Colonic mucosa (tissue), 4 donors: ENCODE measurements at regions not wholly inside any gene's neighbourhood (a gene's known extent, or its start where the extent isn't known, plus 50 kb on each side); places are given as distances from the start of the nearest gene placed in this dataset.

ENCODE experiments used
- DNase-seq: peaks from one replicate; pipeline ENCODE4 v3.0.0-alpha.2; 2020
- H3K27ac ChIP-seq: fragments of 200-600 bp; one replicate; pipeline ENCODE4 v1.8.0; 2021
- H3K27me3 ChIP-seq: fragments of 200-600 bp; one replicate; pipeline ENCODE4 v1.8.0; 2021
- H3K36me3 ChIP-seq: fragments of 200-600 bp; one replicate; pipeline ENCODE4 v1.8.0; 2021
- H3K4me1 ChIP-seq: fragments of 200-600 bp; one replicate; pipeline ENCODE4 v1.8.0; 2021; ENCODE audit warnings: mild to moderate bottlenecking
- H3K4me3 ChIP-seq: fragments of 200-600 bp; one replicate; pipeline ENCODE4 v1.8.0; 2021
- H3K9ac ChIP-seq, 2 donors: one replicate each; pipeline ENCODE4 v1.7.0; 2013; ENCODE audit warnings: control low read depth in 2 of 2, low read depth in 2 of 2, low read length in 2 of 2
- H3K9me3 ChIP-seq: fragments of 200-600 bp; one replicate; pipeline ENCODE4 v1.8.0; 2021
- CTCF ChIP-seq: fragments of 200-600 bp; IDR thresholded peaks from one replicate; pipeline ENCODE4 v1.8.0; 2022; ENCODE audit warnings: antibody characterized with exemption, mild to moderate bottlenecking
- intact Hi-C: fragments of 100-400 bp; cut with DNase I; formaldehyde crosslinking; loops from one replicate; pipeline ENCODE4 v1.14.1; 2022
- donor health status: healthy.
- donor health status: DM: no; HTN: no; CAD: no.
- donor health status: DM: no; HTN: no; CAD: no.

GRCh38 chr22:47442821-47443220, 680.4 kb downstream of the TBC1D22A start:
- no peak for TF ChIP-seq CTCF
- Histone ChIP-seq H3K36me3 (no peaks in the 10 kb centered on the region), H3K27me3 (no peaks in the 10 kb centered on the region), H3K9me3 (no peaks in the 10 kb centered on the region), H3K9ac (no peak overlapping the region), H3K4me1 (no peaks in the 10 kb centered on the region), H3K4me3 (no peak overlapping the region), H3K27ac (no peak overlapping the region)
- peak; percentile 3 for DNase-seq
- intact Hi-C loops = no loop called here

GRCh38 chr22:47439643-47440265, 677.3 kb downstream of the TBC1D22A start:
- no peaks in the 10 kb centered on the region for H3K27me3 ChIP-seq
- no peak overlapping the region for H3K9ac ChIP-seq
- DNase-seq = peak; percentile 5
- H3K36me3 ChIP-seq = no peaks in the 10 kb centered on the region
- H3K27ac ChIP-seq = no peak overlapping the region
- H3K4me3 ChIP-seq = no peak overlapping the region
- intact Hi-C loops = no loop called here
- TF ChIP-seq CTCF = no peak
- no peaks in the 10 kb centered on the region for H3K9me3 ChIP-seq
- no peaks in the 10 kb centered on the region for H3K4me1 ChIP-seq

- no peaks in the 10 kb centered on the region for H3K9me3 ChIP-seq
- H3K27me3 ChIP-seq = no peaks in the 10 kb centered on the region
- no peaks in the 10 kb centered on the region for H3K4me1 ChIP-seq
- H3K9ac ChIP-seq = no peak overlapping the region
- no peaks in the 10 kb centered on the region for H3K36me3 ChIP-seq
- DNase-seq = no peak
- H3K27ac ChIP-seq = no peak overlapping the region
- TF ChIP-seq CTCF = no peak
- no peak overlapping the region for H3K4me3 ChIP-seq
- intact Hi-C loops = no loop called here
Observed at GRCh38 chr22:47437636-47438035, 675.2 kb downstream of the TBC1D22A start.

GRCh38 chr22:47437110-47437509, 674.7 kb downstream of the TBC1D22A start:
- no peak overlapping the region for H3K4me3 ChIP-seq
- intact Hi-C loops = no loop called here
- no peaks in the 10 kb centered on the region for H3K27me3 ChIP-seq
- no peak overlapping the region for H3K9ac ChIP-seq
- H3K36me3 ChIP-seq = no peaks in the 10 kb centered on the region
- H3K4me1 ChIP-seq = no peaks in the 10 kb centered on the region
- no peak for DNase-seq
- no peak overlapping the region for H3K27ac ChIP-seq
- no peak for TF ChIP-seq CTCF
- H3K9me3 ChIP-seq = no peaks in the 10 kb centered on the region

GRCh38 chr22:47435826-47436225, 673.4 kb downstream of the TBC1D22A start:
- no peak overlapping the region for H3K9ac ChIP-seq
- TF ChIP-seq CTCF = no peak
- H3K27me3 ChIP-seq = no peaks in the 10 kb centered on the region
- H3K4me1 ChIP-seq = no peaks in the 10 kb centered on the region
- H3K36me3 ChIP-seq = no peaks in the 10 kb centered on the region
- no peaks in the 10 kb centered on the region for H3K9me3 ChIP-seq
- H3K4me3 ChIP-seq = no peak overlapping the region
- DNase-seq = no peak
- intact Hi-C loops = no loop called here
- no peak overlapping the region for H3K27ac ChIP-seq

- intact Hi-C loops = no loop called here
- H3K36me3 ChIP-seq = no peaks in the 10 kb centered on the region
- no peak overlapping the region for H3K27ac ChIP-seq
- H3K4me3 ChIP-seq = no peak overlapping the region
- no peaks in the 10 kb centered on the region for H3K9me3 ChIP-seq
- H3K4me1 ChIP-seq = no peaks in the 10 kb centered on the region
- no peak for DNase-seq
- H3K27me3 ChIP-seq = no peaks in the 10 kb centered on the region
- TF ChIP-seq CTCF = no peak
- H3K9ac ChIP-seq = no peak overlapping the region
Observed at GRCh38 chr22:47435204-47435487, 672.7 kb downstream of the TBC1D22A start.
